Islet precursor cell (in vitro differentiated cells): ENCODE measurements at regions not wholly inside any gene's neighbourhood (a gene's known extent, or its start where the extent isn't known, plus 50 kb on each side); places are given as distances from the start of the nearest gene placed in this dataset.

Experiments
- DNase-seq: peaks from one replicate; pipeline ENCODE4 v3.0.0-alpha.2; 2018

- DNase-seq = no peak
These were observed 128.3 kb upstream of the MYOCD start for GRCh38 chr17:12537436-12537835.

DNA sequence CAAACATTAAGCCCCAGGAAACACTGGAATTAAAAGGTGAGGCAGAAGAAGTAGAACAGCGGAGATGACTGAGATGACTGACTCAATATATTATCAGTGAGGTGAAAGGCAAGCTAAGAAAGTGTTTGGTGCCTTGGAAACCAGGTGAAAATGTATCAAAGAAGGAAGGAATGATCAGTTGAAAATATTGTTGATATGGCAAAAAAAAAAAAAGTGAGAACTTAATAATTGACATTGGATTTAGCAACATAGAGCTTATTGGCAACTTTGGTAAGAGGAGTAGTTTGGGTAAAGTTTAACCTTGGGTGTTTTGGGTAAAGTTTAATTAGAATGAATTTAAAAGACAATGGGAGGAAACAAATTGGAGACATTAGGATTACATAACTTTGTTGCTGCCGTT lies 127.7 kb upstream of the MYOCD start:
- DNase-seq = no peak

GRCh38 chr17:12545877-12546513 lies 119.7 kb upstream of the MYOCD start:
- DNase-seq = peak; percentile 85

- no peak for DNase-seq
These were observed 118.7 kb upstream of the MYOCD start for GRCh38 chr17:12546983-12547382.

- DNase-seq = no peak
These were observed 117.9 kb upstream of the MYOCD start for GRCh38 chr17:12547831-12548230.

DNA sequence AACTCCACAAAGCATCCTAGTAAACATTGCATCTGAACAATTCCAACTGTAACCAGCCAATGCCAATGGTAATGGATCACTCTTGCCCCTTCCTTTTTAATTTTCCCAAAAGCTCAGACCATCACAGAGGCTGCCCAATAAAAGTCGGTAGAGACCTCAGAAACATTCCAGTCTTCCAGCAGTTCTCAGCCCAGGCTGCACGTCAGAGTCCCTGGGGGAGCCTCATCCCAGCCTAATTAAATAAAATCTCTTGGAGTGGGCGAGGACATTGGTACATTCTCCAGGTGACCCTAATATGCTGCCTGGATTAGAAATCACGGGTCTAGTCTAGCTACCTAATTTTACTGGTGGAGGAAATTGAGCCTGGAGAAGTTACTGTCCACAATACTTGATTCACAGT lies 117.1 kb upstream of the MYOCD start:
- DNase-seq = no peak

DNA sequence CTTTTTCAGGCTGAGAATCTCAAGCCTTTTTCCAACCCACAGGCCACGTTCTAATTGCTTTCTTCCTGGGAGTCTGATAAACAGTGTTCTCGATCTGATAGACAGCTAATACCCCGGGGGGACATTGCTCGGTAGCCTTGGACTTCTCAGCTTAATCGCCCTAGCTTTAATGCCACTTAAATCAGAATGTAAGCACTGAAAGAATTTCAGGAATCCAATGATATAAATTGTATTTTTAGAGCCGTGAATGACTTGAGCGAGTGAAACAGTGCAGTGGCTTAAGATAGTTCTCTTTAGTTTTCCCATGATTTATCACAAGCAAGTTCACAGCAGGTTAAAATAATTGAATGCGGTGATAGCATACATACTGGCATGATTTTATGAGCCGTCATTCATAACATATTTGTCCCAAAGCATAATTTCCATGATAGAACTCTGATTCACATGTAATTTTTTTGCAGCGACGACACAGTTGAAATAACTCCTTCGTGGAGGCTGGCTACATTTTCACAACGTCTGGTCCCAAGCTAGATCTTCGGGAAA lies 116.1 kb upstream of the MYOCD start:
- DNase-seq = peak; percentile 93

DNA sequence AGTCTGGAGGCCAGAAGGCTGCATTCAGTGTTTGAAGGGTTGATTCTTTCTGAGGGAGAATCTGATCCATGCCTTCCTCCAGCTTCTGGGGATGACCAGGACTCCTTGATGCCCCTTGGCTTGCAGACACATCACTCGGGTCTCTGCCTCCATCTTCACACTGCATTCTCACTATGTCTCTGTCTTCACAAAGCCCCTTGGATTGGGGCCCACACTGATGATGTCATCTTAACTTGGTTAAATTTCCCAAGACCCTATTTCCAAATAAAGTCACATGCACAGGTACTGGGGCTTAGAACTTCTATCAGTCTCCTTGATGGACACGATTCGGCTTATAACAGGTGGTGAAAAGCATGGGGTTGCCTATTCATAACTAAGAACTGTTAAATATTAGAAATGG lies 112.1 kb upstream of the MYOCD start:
- no peak for DNase-seq

DNA sequence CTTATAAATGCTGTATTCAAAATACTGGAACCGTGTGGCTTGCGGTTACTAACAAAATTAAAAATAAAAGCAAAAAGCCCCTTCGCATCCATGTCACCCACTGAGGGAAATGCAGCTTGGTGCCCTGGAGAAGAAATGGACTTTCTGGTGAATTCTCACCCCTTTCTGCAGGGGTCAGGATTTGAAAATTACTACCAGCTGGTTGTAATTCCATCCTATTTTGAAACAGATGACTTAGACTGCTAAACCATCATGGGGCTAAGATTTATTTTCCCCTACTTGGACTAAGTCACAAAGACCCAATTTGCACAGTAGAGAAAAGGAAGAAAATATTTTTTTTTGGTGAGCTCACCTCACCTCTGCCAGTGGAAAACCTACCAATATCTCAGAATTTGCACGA lies 111.4 kb upstream of the MYOCD start:
- no peak for DNase-seq

- DNase-seq = no peak
These were observed 99.4 kb upstream of the MYOCD start for GRCh38 chr17:12566291-12566690.

GRCh38 chr17:12567077-12568053 lies 98.3 kb upstream of the MYOCD start:
- DNase-seq = no peak

DNA sequence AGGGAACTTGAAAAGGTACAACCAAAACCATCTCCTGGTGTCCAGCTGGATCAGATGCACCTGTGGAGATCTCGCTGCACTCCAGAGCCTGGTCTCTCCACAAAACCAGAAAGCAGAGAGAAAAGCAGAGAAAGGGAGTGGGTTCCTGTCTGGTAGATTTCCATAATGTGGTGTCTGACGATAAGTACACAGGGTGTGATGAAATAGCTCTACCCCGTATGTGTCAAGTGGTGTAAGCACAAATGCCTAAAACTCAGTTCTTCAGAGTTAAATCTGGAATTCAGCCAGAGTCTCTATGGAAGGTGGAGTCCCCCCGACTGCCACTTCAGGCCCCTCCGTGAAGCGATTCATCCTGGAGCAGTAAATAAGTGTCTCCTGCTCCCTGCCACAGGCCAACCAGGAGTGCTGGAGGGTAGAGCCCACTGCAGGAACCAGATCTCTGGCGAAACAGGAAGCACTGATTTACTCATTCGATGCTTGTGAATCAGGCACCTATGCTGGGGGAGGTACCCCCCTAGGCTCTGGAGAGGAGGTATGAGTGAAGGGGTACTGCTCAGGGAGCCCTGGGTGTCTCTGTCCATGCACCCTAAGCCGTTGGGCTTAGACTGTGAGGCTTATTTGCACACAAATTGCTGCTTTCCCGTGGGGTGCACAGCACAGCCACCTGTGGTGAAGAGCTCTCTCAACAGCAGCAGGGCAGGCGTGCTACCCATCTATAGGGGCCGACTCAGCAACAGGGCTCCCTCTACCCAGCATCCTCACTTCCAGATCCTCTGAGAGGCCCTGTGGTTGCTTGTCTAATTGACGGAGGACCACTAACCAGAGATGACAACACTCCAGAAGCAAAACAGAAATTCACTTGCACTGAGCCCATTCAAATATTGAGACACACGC lies 97.1 kb upstream of the MYOCD start:
- peak; percentile 73 for DNase-seq

GRCh38 chr17:12571606-12572005 lies 94.1 kb upstream of the MYOCD start:
- no peak for DNase-seq

DNA sequence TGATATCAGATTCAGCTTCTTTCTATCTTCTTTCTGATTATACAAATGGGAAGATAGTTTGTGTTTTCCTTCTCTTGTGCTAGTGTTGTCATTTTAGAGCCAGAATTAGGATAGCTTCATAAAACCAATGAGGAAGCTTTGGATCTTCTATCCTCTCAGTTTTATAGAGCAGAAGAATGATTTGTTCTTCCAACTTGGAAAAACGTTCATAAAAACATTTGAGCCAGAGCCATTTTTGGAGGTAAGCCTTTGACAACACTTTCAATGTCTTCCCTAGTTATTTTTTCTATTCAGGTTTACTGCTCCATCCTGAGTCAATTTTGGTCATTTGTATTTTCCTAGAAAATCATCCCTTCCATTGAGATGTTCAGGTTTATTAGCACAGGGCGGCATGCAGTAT lies 91.2 kb upstream of the MYOCD start:
- DNase-seq = no peak

- DNase-seq = no peak
These were observed 90.0 kb upstream of the MYOCD start for GRCh38 chr17:12575641-12576040.

DNA sequence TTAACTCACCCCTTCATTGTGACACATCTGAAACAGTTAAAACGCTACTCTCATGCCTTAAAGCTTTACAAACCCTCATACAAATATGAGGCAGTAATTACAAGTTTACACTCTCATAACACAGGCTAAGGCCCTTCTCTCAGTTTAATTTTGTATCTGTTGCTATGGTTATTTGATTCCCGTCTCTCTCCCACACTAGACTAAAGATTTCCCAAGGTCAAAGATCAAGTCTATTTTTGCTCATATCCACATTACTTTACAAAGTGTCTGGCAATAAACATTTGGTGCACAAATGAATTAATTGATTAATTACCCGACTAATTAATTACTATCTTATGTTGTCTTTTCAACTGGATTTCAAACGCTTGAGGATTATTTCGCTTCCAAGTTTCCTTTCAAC lies 86.4 kb upstream of the MYOCD start:
- no peak for DNase-seq

DNA sequence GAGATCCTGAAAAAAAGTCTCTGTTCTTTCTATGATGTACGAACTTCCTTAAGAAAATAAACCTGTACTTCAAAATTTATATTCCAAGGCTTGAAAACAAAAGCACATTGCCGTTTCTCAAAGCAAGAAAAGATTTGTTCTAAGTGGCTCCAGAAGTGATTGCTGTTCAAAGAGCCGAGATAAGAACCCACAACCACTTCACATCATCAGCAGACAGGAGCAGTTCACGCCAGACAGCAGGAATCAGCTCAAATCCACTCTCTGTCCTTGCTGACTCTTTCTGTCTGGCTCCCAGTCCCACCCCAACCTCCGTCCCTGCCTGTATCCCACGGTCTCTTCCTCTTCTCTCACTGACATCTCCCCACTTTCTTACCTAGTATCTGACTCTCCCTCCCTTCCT lies 85.0 kb upstream of the MYOCD start:
- peak; percentile 81 for DNase-seq

DNA sequence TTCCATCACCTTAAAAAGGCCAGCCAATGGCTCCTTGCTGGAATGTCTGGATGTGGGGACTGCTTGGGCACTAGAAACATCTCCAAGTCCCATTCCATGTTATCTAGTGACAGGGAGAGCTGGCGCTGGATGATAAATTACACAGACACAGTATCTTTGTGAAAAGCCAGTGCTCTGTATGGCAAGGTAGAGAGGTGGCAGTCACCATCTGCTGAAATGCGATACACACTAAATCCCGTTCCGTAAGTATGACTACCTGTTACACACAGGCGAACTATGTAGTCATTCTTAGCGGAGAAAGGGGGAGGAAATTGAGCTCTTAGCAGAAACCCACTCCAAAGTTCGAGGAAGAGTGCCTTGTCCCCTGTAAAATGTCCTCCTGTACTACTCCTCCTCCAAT lies 81.0 kb upstream of the MYOCD start:
- DNase-seq = no peak

GRCh38 chr17:12588531-12588930 lies 77.2 kb upstream of the MYOCD start:
- no peak for DNase-seq

DNA sequence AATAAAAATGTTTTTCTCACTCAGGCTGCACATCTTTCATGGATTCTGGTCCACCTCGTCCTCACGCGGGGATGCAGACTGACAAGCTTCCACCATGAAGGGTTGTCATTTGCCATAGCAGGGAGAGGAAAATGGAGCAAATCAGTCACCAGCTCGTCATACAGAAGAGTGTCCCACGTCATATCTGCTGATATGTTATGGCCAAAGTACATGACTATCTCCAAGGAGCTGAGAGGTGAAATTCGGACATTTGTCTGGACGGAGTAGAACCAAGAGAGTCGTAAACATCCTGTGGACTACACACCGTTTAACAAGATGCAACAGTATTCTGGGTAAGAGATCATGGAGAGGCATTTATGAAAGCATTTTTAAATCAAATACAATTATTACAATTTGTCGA lies 75.3 kb upstream of the MYOCD start:
- no peak for DNase-seq

GRCh38 chr17:12591021-12591735 lies 74.5 kb upstream of the MYOCD start:
- peak; percentile 71 for DNase-seq

- no peak for DNase-seq
These were observed 72.7 kb upstream of the MYOCD start for GRCh38 chr17:12592941-12593340.
